GM12873 (cell line): ENCODE measurements at regions not wholly inside any gene's neighbourhood (a gene's known extent, or its start where the extent isn't known, plus 50 kb on each side); places are given as distances from the start of the nearest gene placed in this dataset.

Experiments used
- TF ChIP-seq, protein P1 (sequence below): IDR thresholded peaks from 2 replicates; pipeline ENCODE4 v1.5.1; 2012; ENCODE audit warnings: low read depth, mild to moderate bottlenecking, moderate library complexity, low read length, control low read depth; ENCODE audit not compliant: insufficient read depth; ENCODE audit errors: missing control alignments

DNA sequence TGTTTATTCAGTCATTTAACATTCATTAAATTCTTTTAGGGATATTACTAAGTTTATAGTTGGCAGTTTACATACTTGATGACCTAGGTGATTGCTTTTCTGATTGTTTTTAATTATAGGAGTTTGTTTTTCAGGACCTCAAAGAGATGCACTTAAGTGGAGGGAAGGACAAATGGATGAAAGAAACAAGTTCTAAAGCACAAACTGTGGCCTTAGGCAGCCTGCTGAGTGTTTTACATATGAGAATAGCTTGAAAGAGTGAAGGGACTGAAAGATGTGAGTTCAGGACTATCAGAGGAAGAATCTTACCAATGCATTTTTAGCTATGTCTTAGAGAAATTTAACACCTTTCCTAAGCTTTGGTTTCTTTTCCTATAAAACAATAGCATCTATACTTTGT is 402.6 kb downstream of the KLF12 start:
- TF ChIP-seq, protein P1, sequence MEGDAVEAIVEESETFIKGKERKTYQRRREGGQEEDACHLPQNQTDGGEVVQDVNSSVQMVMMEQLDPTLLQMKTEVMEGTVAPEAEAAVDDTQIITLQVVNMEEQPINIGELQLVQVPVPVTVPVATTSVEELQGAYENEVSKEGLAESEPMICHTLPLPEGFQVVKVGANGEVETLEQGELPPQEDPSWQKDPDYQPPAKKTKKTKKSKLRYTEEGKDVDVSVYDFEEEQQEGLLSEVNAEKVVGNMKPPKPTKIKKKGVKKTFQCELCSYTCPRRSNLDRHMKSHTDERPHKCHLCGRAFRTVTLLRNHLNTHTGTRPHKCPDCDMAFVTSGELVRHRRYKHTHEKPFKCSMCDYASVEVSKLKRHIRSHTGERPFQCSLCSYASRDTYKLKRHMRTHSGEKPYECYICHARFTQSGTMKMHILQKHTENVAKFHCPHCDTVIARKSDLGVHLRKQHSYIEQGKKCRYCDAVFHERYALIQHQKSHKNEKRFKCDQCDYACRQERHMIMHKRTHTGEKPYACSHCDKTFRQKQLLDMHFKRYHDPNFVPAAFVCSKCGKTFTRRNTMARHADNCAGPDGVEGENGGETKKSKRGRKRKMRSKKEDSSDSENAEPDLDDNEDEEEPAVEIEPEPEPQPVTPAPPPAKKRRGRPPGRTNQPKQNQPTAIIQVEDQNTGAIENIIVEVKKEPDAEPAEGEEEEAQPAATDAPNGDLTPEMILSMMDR: no peak

DNA sequence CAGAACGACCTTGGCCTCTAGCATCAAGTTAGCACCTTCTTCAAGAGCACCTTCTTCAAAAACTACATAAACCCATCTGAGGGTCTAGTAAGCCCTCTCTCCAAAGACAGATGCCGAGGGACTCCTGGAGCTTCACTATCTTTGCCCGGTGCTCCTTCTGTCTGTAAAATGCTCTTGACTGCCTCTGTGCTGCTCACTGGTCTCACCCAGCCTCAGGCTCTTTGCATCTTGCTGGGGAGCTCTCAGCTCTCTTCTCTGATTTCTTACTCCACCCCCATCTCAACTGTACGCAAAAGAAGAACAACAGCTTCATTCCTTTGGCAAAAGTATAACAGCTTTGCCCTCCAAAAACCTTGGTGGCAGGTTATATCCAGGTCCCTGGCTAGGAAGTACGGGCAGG is 404.2 kb downstream of the KLF12 start:
- TF ChIP-seq, protein P1: no peak

DNA sequence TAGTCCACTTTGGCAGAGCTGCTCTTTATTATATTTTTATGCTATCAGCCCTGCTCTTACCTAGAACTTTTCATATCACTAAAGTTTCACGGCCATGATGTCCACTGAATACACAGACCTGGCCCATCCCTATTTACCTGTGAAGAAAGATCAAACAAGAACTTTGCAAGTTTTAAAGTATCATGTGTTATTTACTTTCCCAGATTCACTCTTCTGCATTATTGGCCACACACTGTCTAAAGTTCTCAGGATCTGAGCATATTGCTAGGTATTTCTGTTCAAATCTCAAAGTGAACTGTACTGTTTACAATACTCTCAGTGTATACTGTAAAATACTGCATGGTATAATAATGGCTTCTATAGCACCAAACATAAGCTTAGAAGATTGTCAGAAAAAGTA is 405.2 kb downstream of the KLF12 start:
- TF ChIP-seq, protein P1: no peak

DNA sequence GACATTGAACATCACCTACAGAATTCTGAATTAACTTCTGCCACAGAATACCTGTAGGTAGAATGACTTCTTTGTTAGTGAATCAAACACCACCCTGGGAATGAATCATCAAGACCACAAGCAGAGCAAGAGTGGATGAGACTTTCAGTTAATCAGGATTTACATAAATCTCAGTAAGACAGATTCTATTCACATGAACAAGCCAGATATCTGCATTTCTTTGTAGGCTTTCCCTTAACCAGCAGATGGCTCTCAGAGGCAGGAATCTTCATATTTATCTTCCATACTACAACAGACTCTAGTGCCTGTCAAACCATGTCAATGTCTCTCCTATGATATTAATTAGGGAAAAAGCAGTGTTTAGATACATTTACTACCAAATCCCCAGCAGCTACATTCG is 412.1 kb downstream of the KLF12 start:
- TF ChIP-seq, protein P1: peak; percentile 27

DNA sequence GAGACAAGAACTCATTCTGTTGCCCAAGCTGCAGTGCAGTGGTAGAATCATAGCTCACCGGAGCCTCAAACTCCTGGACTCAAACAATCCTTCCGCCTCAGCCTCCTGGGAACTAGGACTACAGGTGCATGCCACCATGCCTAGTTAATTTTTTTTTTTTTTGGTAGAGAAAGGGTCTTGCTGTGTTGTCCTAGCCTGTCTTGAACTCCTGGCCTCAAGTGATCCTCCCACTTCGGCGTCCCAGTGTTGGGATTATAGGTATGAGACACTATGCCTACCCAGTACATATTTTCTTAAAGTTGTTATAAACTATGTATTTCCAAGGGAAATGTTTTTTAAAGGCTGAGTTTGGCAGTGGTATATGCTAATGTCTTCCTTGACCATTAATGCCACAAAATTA is 412.6 kb downstream of the KLF12 start:
- TF ChIP-seq, protein P1: no peak

DNA sequence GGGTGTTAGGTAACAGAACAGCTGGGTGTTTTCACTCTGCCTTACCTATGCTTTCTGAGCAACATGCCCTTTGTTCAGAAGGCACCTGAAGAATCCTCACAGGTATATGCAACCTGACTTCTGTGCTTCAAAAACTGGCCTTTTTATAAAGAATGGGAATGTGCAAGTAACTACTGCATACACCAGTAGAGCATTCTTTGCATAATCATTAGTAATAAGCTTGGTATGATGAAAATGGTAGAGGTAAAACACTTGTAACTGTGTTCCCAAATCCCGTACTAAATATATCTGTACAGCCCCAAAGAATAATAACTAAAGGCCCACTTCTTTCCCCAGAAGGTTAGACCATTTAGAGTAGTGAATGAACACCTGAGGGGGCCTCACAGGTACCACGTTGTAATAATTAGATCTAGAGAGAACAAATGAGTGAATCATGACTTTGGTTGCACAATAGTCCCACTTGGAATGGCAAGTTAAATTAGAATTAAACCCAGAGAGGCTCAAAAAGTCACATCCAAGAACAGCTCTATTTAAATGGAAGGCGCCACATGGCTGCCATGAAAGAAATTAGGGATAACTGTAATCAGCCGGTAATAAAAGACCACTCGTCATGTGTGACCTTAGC is 413.9 kb downstream of the KLF12 start:
- TF ChIP-seq, protein P1: no peak

DNA sequence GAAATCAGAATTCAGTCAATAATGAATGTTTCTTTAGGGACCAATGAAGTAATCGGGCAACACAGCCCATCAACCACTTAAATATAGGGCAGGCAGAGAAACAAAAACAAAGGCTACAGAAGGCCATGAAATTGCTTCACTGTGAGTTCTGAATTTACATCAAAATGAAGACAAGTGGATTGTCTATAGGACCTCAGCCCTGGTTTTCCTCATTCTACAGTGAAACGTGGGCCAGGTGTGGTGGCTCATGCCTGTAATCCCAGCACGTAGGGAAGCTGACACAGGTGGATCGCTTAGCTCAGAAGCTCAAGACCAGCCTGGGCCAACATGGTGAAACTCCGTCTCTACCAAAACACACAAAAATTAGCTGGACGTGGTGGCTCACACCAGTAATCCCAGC is 416.0 kb downstream of the KLF12 start:
- TF ChIP-seq, protein P1: no peak

DNA sequence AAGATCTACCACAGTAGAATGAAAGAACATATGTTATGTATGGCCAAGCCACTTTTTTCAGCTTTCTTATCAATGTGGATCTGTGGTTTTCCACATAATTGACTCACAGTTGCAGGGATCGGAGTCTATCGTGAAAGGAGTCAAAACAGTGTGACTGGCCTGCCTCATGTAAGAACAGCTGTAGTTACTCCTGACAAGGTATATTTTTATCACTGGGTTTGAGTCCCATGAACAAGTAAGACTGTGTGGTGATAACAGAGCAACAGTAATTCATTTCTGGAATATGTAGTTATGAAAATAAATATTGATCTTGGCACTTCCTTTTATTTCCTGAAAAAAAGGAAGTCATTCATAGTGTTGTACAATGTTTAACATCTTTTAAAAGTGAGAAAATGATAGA is 416.6 kb downstream of the KLF12 start:
- TF ChIP-seq, protein P1: no peak
